Trophoblast cell (in vitro differentiated cells and primary cell): ENCODE measurements at regions not wholly inside any gene's neighbourhood (a gene's known extent, or its start where the extent isn't known, plus 50 kb on each side); places are given as distances from the start of the nearest gene placed in this dataset.

ENCODE experiments used
- DNase-seq, 2 donors: peaks; one replicate each; pipeline ENCODE4 v3.0.0-alpha.2; 2016
- H2AFZ ChIP-seq: 2 replicates; pipeline ENCODE4 v1.6.1; 2013; ENCODE audit warnings: low read length, moderate library complexity, mild to moderate bottlenecking; ENCODE audit not compliant: insufficient read depth, poor library complexity
- H2AK5ac ChIP-seq: 2 replicates; pipeline ENCODE4 v1.6.1; 2013; ENCODE audit warnings: mild to moderate bottlenecking, low read length
- H2BK120ac ChIP-seq: 2 replicates; pipeline ENCODE4 v1.6.1; 2013; ENCODE audit warnings: low read length, mild to moderate bottlenecking, moderate library complexity; ENCODE audit not compliant: insufficient read depth, poor library complexity
- H2BK12ac ChIP-seq: 2 replicates; pipeline ENCODE4 v1.6.1; 2013; ENCODE audit warnings: mild to moderate bottlenecking, low read length, moderate library complexity
- H2BK5ac ChIP-seq: 2 replicates; pipeline ENCODE4 v1.6.1; 2013; ENCODE audit warnings: low read length, low read depth, moderate library complexity, mild to moderate bottlenecking; ENCODE audit not compliant: poor library complexity
- H3K14ac ChIP-seq: 2 replicates; pipeline ENCODE4 v1.6.1; 2013; ENCODE audit warnings: mild to moderate bottlenecking, low read length
- H3K18ac ChIP-seq: 2 replicates; pipeline ENCODE4 v1.6.1; 2013; ENCODE audit warnings: mild to moderate bottlenecking, low read length
- H3K23ac ChIP-seq: 2 replicates; pipeline ENCODE4 v1.6.1; 2013; ENCODE audit warnings: low read length
- H3K27ac ChIP-seq: 2 replicates; pipeline ENCODE4 v1.5.1; 2013; ENCODE audit warnings: low read depth, mild to moderate bottlenecking, inconsistent platforms, low read length, moderate library complexity
- H3K27me3 ChIP-seq: 2 replicates; pipeline ENCODE4 v1.6.1; 2013; ENCODE audit warnings: inconsistent platforms, mild to moderate bottlenecking, low read length, moderate library complexity; ENCODE audit not compliant: insufficient read depth
- H3K36me3 ChIP-seq, 2 experiments: 1 replicate in 1 of 2; 2 replicates in 1 of 2; pipeline ENCODE4 v1.6.1; 2013; ENCODE audit warnings: low read length in 2 of 2, mild to moderate bottlenecking in 2 of 2, moderate library complexity in 1 of 2; ENCODE audit not compliant: insufficient read depth in 2 of 2, control insufficient read depth in 1 of 2
- H3K4ac ChIP-seq: 2 replicates; pipeline ENCODE4 v1.6.1; 2013; ENCODE audit warnings: low read depth, mild to moderate bottlenecking, low read length, moderate library complexity
- H3K4me1 ChIP-seq, 2 experiments: 1 replicate in 1 of 2; 2 replicates in 1 of 2; pipeline ENCODE4 v1.6.1; 2013; ENCODE audit warnings: low read length in 2 of 2, mild to moderate bottlenecking in 2 of 2, moderate library complexity in 1 of 2; ENCODE audit not compliant: insufficient read depth in 2 of 2, control insufficient read depth in 1 of 2
- H3K4me2 ChIP-seq: 2 replicates; pipeline ENCODE4 v1.6.1; 2013; ENCODE audit warnings: inconsistent platforms, mild to moderate bottlenecking, low read length, moderate library complexity
- H3K4me3 ChIP-seq: 2 replicates; pipeline ENCODE4 v1.5.1; 2013; ENCODE audit warnings: mild to moderate bottlenecking, low read depth, low read length, inconsistent platforms
- H3K79me1 ChIP-seq: one replicate; pipeline ENCODE4 v1.6.1; 2013; ENCODE audit warnings: low read length
- H3K79me2 ChIP-seq: 2 replicates; pipeline ENCODE4 v1.6.1; 2013; ENCODE audit warnings: low read length, mild to moderate bottlenecking; ENCODE audit not compliant: control insufficient read depth, insufficient read depth, poor library complexity
- H3K9ac ChIP-seq: 2 replicates; pipeline ENCODE4 v1.6.1; 2013; ENCODE audit warnings: mild to moderate bottlenecking, low read length
- H3K9me3 ChIP-seq: 2 replicates; pipeline ENCODE4 v1.6.1; 2013; ENCODE audit warnings: low read depth, mild to moderate bottlenecking, control low read depth, inconsistent platforms, low read length; ENCODE audit not compliant: insufficient read depth
- H4K12ac ChIP-seq: 2 replicates; pipeline ENCODE4 v1.6.1; 2013; ENCODE audit warnings: low read depth, mild to moderate bottlenecking, low read length, moderate library complexity
- H4K8ac ChIP-seq: 2 replicates; pipeline ENCODE4 v1.6.1; 2013; ENCODE audit warnings: low read depth, mild to moderate bottlenecking, low read length, moderate library complexity
- H4K91ac ChIP-seq: one replicate; pipeline ENCODE4 v1.6.1; 2013; ENCODE audit warnings: low read depth, mild to moderate bottlenecking, low read length, moderate library complexity
- WGBS: extraction: QIAGEN DNeasy Blood & Tissue Kit; methylation state at CpG from one replicate; pipeline ENCODE4 v1.1.7; 2013; ENCODE audit warnings: missing lambda C conversion rate; ENCODE audit not compliant: insufficient read length, insufficient coverage; ENCODE audit errors: extremely low coverage; 5-methylcytosine and 5-hydroxymethylcytosine counted together

DNA sequence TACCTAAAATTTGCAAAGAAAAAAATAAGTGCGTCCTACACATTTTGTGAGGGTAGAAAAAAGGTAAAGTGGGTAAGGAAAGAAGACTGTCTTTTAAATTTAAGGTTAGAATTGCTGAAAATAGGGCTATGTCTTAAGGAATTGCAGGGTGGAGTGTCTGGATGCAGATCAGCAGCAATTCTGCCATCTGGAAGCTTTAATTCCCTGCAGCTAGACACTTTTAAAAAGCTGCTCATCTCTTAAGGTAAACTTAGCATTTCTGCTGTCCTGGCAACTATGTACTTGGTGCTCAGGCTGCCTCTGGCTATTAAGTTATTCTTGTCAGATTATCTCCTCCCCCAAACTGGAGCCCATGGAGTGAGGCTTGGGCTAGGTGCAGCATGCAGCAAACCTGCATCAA, 420.2 kb downstream of the SI start:
- H3K9me3 ChIP-seq, result no peaks in the 10 kb centered on the region
- no peak for DNase-seq

GRCh38 chr3:164657631-164658030, 420.7 kb downstream of the SI start:
- Histone ChIP-seq H3K9me3 (no peaks in the 10 kb centered on the region), H2BK5ac (no peak overlapping the region), H3K14ac (no peak overlapping the region), H3K79me1 (no peaks in the 10 kb centered on the region), H3K23ac (no peak overlapping the region), H2AFZ (no peak overlapping the region), H4K12ac (no peak overlapping the region), H3K79me2 (no peaks in the 10 kb centered on the region), H3K4me3 (no peak overlapping the region), H3K9ac (no peak overlapping the region), H3K27me3 (no peaks in the 10 kb centered on the region), H3K4me1 (no peaks in the 10 kb centered on the region), H2BK12ac (no peak overlapping the region), H2BK120ac (no peak overlapping the region), H4K8ac (no peak overlapping the region), H3K4me2 (no peak overlapping the region), H4K91ac (no peak overlapping the region), H3K4ac (no peak overlapping the region), H3K18ac (no peak overlapping the region), H2AK5ac (no peak overlapping the region), H3K36me3 (no peaks in the 10 kb centered on the region), H3K27ac (no peak overlapping the region)
- no peak for DNase-seq
- WGBS, result no CpG with 5 or more reads among the region's 3 CpGs

More for the DNA sequence above, 420.2 kb downstream of the SI start:
- no peak overlapping the region for H2BK5ac ChIP-seq
- no peaks in the 10 kb centered on the region for H3K79me1 ChIP-seq
- no peaks in the 10 kb centered on the region for H3K4me1 ChIP-seq
- H3K36me3 ChIP-seq, result no peaks in the 10 kb centered on the region
- no peak overlapping the region for H4K12ac ChIP-seq
- no peaks in the 10 kb centered on the region for H3K27me3 ChIP-seq
- no peak overlapping the region for H3K27ac ChIP-seq
- H4K8ac ChIP-seq, result no peak overlapping the region
- H3K18ac ChIP-seq, result no peak overlapping the region
- no peak overlapping the region for H3K4ac ChIP-seq
- H3K79me2 ChIP-seq, result no peaks in the 10 kb centered on the region
- H3K23ac ChIP-seq, result no peak overlapping the region
- no peak overlapping the region for H4K91ac ChIP-seq
- H2AFZ ChIP-seq, result no peak overlapping the region
- WGBS, result no CpG with 5 or more reads among the region's 1 CpG
- H2BK120ac ChIP-seq, result no peak overlapping the region
- no peak overlapping the region for H3K14ac ChIP-seq
- no peak overlapping the region for H3K9ac ChIP-seq
- H2BK12ac ChIP-seq, result no peak overlapping the region
- H2AK5ac ChIP-seq, result no peak overlapping the region
- no peak overlapping the region for H3K4me2 ChIP-seq
- no peak overlapping the region for H3K4me3 ChIP-seq

DNA sequence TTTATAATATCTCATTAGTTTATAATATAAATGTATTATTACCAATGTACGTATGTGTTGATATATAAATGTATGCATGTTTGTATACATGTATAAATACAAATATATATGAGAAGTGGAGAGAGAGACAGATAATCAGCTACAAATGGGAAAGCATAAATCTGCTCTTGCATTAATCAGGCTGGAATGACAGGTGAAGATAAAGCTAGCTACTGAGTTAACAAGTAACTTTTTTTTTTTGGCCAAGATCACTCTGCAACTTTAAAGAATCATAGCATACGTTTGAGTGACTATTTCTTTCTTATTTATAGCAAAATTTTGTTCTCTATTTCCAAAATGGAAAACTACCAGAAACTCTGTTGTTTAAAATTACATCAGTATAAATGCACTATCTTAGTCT, 422.8 kb downstream of the SI start:
- Histone ChIP-seq H3K4me3 (no peak overlapping the region), H3K79me2 (no peaks in the 10 kb centered on the region), H3K4me1 (no peaks in the 10 kb centered on the region), H2BK12ac (no peak overlapping the region), H3K14ac (no peak overlapping the region), H3K79me1 (no peaks in the 10 kb centered on the region), H3K27me3 (no peaks in the 10 kb centered on the region), H3K18ac (no peak overlapping the region), H3K36me3 (no peaks in the 10 kb centered on the region), H3K27ac (no peak overlapping the region), H4K91ac (no peak overlapping the region), H3K4ac (no peak overlapping the region), H3K9ac (no peak overlapping the region), H4K12ac (no peak overlapping the region), H2AK5ac (no peak overlapping the region), H3K4me2 (no peak overlapping the region), H3K23ac (no peak overlapping the region), H2BK5ac (no peak overlapping the region), H2AFZ (no peak overlapping the region), H4K8ac (no peak overlapping the region), H3K9me3 (no peaks in the 10 kb centered on the region), H2BK120ac (no peak overlapping the region)
- no CpG with 5 or more reads among the region's 2 CpGs for WGBS
- no peak for DNase-seq

DNA sequence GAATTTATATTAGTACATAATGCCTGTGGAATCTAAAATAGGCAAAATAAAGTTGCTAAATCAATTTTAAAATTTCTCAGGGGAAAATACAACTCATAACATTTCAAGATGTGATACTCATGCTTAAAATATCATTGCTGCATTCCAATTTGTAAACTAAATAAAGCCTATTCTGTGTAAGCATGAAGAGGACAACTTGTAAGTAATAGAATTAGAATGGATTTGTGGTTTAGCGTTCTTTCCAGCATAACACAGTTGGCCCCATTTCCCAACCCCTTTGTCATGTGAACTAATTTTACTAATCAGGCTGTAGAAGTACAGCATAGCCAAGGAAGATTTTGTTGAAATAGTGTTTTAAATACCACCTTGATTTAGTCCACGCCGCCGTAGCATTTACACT, 437.2 kb downstream of the SI start:
- no peak overlapping the region for H3K23ac ChIP-seq
- H3K27ac ChIP-seq, result no peak overlapping the region
- H2BK5ac ChIP-seq, result no peak overlapping the region
- DNase-seq, result no peak
- H3K4me2 ChIP-seq, result no peak overlapping the region
- H3K27me3 ChIP-seq, result no peaks in the 10 kb centered on the region
- H4K8ac ChIP-seq, result no peak overlapping the region
- no peaks in the 10 kb centered on the region for H3K79me1 ChIP-seq
- H2BK120ac ChIP-seq, result no peak overlapping the region
- H4K12ac ChIP-seq, result no peak overlapping the region
- no peaks in the 10 kb centered on the region for H3K9me3 ChIP-seq
- no peak overlapping the region for H2AFZ ChIP-seq
- H3K4ac ChIP-seq, result no peak overlapping the region
- no peak overlapping the region for H3K18ac ChIP-seq
- H3K4me3 ChIP-seq, result no peak overlapping the region
- H3K79me2 ChIP-seq, result no peaks in the 10 kb centered on the region
- H4K91ac ChIP-seq, result no peak overlapping the region
- WGBS, result no CpG with 5 or more reads among the region's 4 CpGs
- H3K14ac ChIP-seq, result no peak overlapping the region
- no peak overlapping the region for H2AK5ac ChIP-seq
- no peak overlapping the region for H3K9ac ChIP-seq
- no peaks in the 10 kb centered on the region for H3K4me1 ChIP-seq
- H2BK12ac ChIP-seq, result no peak overlapping the region
- no peaks in the 10 kb centered on the region for H3K36me3 ChIP-seq

DNA sequence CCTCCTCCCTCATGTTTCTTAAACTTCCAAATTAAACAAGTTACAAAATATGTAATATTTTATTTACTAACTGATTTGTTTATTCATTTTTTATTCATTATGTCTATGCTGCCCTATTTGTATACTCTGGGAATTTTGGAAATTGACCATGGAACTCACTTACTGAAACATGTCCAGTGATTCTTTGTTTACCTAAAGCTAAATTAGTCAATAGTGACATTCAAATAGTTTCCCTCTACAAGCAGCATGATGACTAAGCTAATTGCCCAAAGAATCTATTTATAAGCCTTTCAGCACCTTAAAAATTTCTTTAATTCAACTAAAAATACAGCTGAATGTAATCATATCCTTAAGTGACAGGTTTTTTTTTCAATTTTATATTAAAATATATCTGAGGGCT, 437.7 kb downstream of the SI start:
- Histone ChIP-seq H3K4me2 (no peak overlapping the region), H2AK5ac (no peak overlapping the region), H2BK120ac (no peak overlapping the region), H3K9me3 (no peaks in the 10 kb centered on the region), H3K79me2 (no peaks in the 10 kb centered on the region), H3K27ac (no peak overlapping the region), H3K4ac (no peak overlapping the region), H4K12ac (no peak overlapping the region), H2AFZ (no peak overlapping the region), H3K14ac (no peak overlapping the region), H3K23ac (no peak overlapping the region), H3K18ac (no peak overlapping the region), H3K9ac (no peak overlapping the region), H4K91ac (no peak overlapping the region), H2BK12ac (no peak overlapping the region), H3K79me1 (no peaks in the 10 kb centered on the region), H3K27me3 (no peaks in the 10 kb centered on the region), H4K8ac (no peak overlapping the region), H3K4me3 (no peak overlapping the region), H3K36me3 (no peaks in the 10 kb centered on the region), H2BK5ac (no peak overlapping the region), H3K4me1 (no peaks in the 10 kb centered on the region)
- DNase-seq, result no peak
